Adrenal gland (tissue), 9 donors: ENCODE measurements at regions not wholly inside any gene's neighbourhood (a gene's known extent, or its start where the extent isn't known, plus 50 kb on each side); places are given as distances from the start of the nearest gene placed in this dataset.

Source experiments
- DNase-seq, 7 donors: peaks; one replicate each; pipeline ENCODE4 v3.0.0-alpha.2; 2019 to 2020
- H3K27ac ChIP-seq, 5 donors: fragments of 200-600 bp; sonication (generic) in 4 of 5; 1 replicate in 3 of 5; 2 replicates in 2 of 5; pipeline versions ENCODE4 v1.5.1 to v1.8.0; 2016 to 2020; ENCODE audit warnings: mild to moderate bottlenecking in 1 of 5
- H3K27me3 ChIP-seq: fragments of 200-600 bp; 2 replicates; pipeline ENCODE4 v1.8.0; 2021
- H3K36me3 ChIP-seq, 2 donors: fragments of 200-600 bp; replicated peaks in 1 of 2; 1 replicate in 1 of 2; 2 replicates in 1 of 2; pipeline versions ENCODE4 v1.5.1 to v1.8.0; 2018 to 2022
- H3K4me1 ChIP-seq, 2 donors: fragments of 200-600 bp; replicated peaks in 1 of 2; 1 replicate in 1 of 2; 2 replicates in 1 of 2; pipeline versions ENCODE4 v1.5.1 to v1.8.0; 2018 to 2021
- H3K4me3 ChIP-seq, 4 donors: fragments of 200-600 bp; sonication (generic) in 3 of 4; one replicate each; pipeline ENCODE4 v1.5.1; 2016 to 2018
- H3K9me3 ChIP-seq, 3 donors: fragments of 200-600 bp; sonication (generic) in 1 of 3; replicated peaks in 1 of 3; 1 replicate in 2 of 3; 2 replicates in 1 of 3; pipeline versions ENCODE4 v1.5.1 to v1.8.0; 2016 to 2021
- CTCF ChIP-seq, 6 experiments: fragments of 450-650 bp in 4 of 6; fragments of 200-600 bp in 2 of 6; sonication (generic) in 1 of 6; IDR thresholded peaks; 1 replicate in 5 of 6; 2 replicates in 1 of 6; pipeline versions ENCODE4 v1.5.1 to v1.8.0; 2016 to 2021; ENCODE audit warnings: antibody characterized with exemption in 6 of 6, mild to moderate bottlenecking in 2 of 6, moderate library complexity in 1 of 6
- POLR2A ChIP-seq, 2 donors: fragments of 450-650 bp; IDR thresholded peaks; one replicate each; pipeline ENCODE4 v1.6.1; 2017; ENCODE audit warnings: antibody characterized with exemption in 2 of 2, mild to moderate bottlenecking in 2 of 2, moderate library complexity in 1 of 2
- WGBS, 4 donors: extraction: QIAGEN DNeasy Blood & Tissue Kit in 2 of 4; methylation state at CpG; one replicate each; pipeline versions ENCODE4 v1.1.5 to v1.1.7; 2013 to 2017; 5-methylcytosine and 5-hydroxymethylcytosine counted together
- intact Hi-C, 2 donors: fragments of 100-400 bp; cut with DNase I; formaldehyde crosslinking; loops; one replicate each; pipeline versions ENCODE4 v1.14.1 to v1.15.0; 2022 to 2023
- donor health status: healthy with polysubstance abuse.
- donor health status: Bipolar disorder and iron deficiency.
- donor health status: DM: yes; HTN: yes; CAD: no.
- donor health status: DM: no; HTN: no; CAD: no.
- donor health status: DM: no; HTN: no; CAD: no.

- Histone ChIP-seq H3K4me3 (no peak overlapping the region), H3K27me3 (no peaks in the 10 kb centered on the region), H3K4me1 (no peaks in the 10 kb centered on the region), H3K36me3 (no peaks in the 10 kb centered on the region), H3K27ac (no peak overlapping the region), H3K9me3 (no peaks in the 10 kb centered on the region)
- DNase-seq, result no peak
- WGBS, 4 donors, result 53 to 64% (median 56%) methylated on average over 3 of the region's 3 CpGs
- intact Hi-C loops, result no loop called here
- TF ChIP-seq POLR2A (IDR thresholded peaks at IDR 0.05) (no peak), CTCF (IDR thresholded peaks at IDR 0.05) (no peak)
Observed at GRCh38 chr22:34281738-34282137, 361.5 kb upstream of the LARGE1 start.

GRCh38 chr22:34283844-34284243 is 363.6 kb upstream of the LARGE1 start:
- DNase-seq, result no peak
- H3K4me1 ChIP-seq, result no peaks in the 10 kb centered on the region
- no peak for TF ChIP-seq CTCF (IDR thresholded peaks at IDR 0.05)
- TF ChIP-seq POLR2A (IDR thresholded peaks at IDR 0.05), result no peak
- intact Hi-C loops, result no loop called here
- no peaks in the 10 kb centered on the region for H3K9me3 ChIP-seq
- WGBS, 4 donors, result 51 to 62% (median 61%) methylated on average over 3 of the region's 3 CpGs
- no peak overlapping the region for H3K4me3 ChIP-seq
- no peaks in the 10 kb centered on the region for H3K36me3 ChIP-seq
- H3K27ac ChIP-seq, result no peak overlapping the region
- H3K27me3 ChIP-seq, result no peaks in the 10 kb centered on the region

- TF ChIP-seq CTCF (IDR thresholded peaks at IDR 0.05) (no peak), POLR2A (IDR thresholded peaks at IDR 0.05) (no peak)
- Histone ChIP-seq H3K9me3 (no peaks in the 10 kb centered on the region), H3K27ac (no peak overlapping the region), H3K4me1 (no peaks in the 10 kb centered on the region), H3K36me3 (no peaks in the 10 kb centered on the region), H3K27me3 (no peaks in the 10 kb centered on the region), H3K4me3 (no peak overlapping the region)
- DNase-seq, result no peak
- intact Hi-C loops, result no loop called here
- WGBS, 4 donors, result 45 to 71% (median 60%) methylated on average over 4 of the region's 4 CpGs
Observed at GRCh38 chr22:34293324-34293723, 373.0 kb upstream of the LARGE1 start.

- 55 to 66% (median 60%) methylated on average over 5 of the region's 5 CpGs for WGBS, 4 donors
- H3K4me1 ChIP-seq, result no peaks in the 10 kb centered on the region
- intact Hi-C loops, result no loop called here
- no peaks in the 10 kb centered on the region for H3K9me3 ChIP-seq
- H3K27ac ChIP-seq, result no peak overlapping the region
- no peak for TF ChIP-seq CTCF (IDR thresholded peaks at IDR 0.05)
- TF ChIP-seq POLR2A (IDR thresholded peaks at IDR 0.05), result no peak
- no peaks in the 10 kb centered on the region for H3K27me3 ChIP-seq
- no peak overlapping the region for H3K4me3 ChIP-seq
- no peaks in the 10 kb centered on the region for H3K36me3 ChIP-seq
- DNase-seq, result no peak
Observed at GRCh38 chr22:34294476-34294875, 374.2 kb upstream of the LARGE1 start.
